ENCODE measurements at regions not wholly inside any gene's neighbourhood (a gene's known extent, or its start where the extent isn't known, plus 50 kb on each side); places are given as distances from the start of the nearest gene placed in this dataset.

DNA sequence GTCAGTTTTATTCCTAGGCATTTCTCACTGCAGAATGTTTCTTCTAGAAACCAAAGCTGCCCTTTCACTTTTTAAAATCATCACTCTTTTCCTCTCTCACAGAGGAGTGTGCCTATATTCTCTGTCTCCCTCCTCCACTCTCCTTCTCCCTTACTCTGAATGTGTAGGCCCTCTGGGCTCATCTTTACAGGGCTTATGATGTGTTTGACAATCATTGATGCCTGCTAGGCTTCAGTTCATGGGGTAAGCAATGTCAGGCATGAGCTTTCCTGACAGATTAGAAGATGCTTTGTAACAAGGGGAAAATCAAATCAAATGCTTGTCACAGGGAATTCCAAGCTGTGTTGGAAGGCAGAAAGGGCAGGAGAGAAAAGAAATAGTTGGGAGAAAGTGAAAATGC is 742.9 kb downstream of the SORCS3 start:
- Mint-ChIP-seq H3K27me3 (ENCODE audit: low read depth) (no peaks in the 10 kb centered on the region; the same call in 1 of the 2 replicates), H3K27ac (no peak overlapping the region), H3K4me1 (peaks cover 12% of the 10 kb centered on the region), H3K9me3 (peaks cover 3% of the 10 kb centered on the region), H3K4me3 (no peak overlapping the region), H3K36me3 (no peaks in the 10 kb centered on the region)
- TF ChIP-seq, protein P1, sequence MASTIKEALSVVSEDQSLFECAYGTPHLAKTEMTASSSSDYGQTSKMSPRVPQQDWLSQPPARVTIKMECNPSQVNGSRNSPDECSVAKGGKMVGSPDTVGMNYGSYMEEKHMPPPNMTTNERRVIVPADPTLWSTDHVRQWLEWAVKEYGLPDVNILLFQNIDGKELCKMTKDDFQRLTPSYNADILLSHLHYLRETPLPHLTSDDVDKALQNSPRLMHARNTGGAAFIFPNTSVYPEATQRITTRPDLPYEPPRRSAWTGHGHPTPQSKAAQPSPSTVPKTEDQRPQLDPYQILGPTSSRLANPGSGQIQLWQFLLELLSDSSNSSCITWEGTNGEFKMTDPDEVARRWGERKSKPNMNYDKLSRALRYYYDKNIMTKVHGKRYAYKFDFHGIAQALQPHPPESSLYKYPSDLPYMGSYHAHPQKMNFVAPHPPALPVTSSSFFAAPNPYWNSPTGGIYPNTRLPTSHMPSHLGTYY (CRISPR knock-in tag; IDR thresholded peaks at IDR 0.05), result no peak
- TF ChIP-seq JUN (CRISPR knock-in tag; IDR thresholded peaks at IDR 0.05) (no peak), NR2C2 (CRISPR knock-in tag; IDR thresholded peaks at IDR 0.05) (no peak), ZNF138 (CRISPR knock-in tag; conservative IDR thresholded peaks at IDR 0.05) (no peak), MYBL2 (CRISPR knock-in tag; IDR thresholded peaks at IDR 0.05) (no peak), TEAD4 (CRISPR knock-in tag; IDR thresholded peaks at IDR 0.05) (no peak), IRF2 (CRISPR knock-in tag; IDR thresholded peaks at IDR 0.05; ENCODE audit: borderline replicate concordance, low read depth) (no peak), ELF4 (CRISPR knock-in tag; IDR thresholded peaks at IDR 0.05; ENCODE audit: low read depth) (no peak), OVOL2 (CRISPR knock-in tag; IDR thresholded peaks at IDR 0.05; ENCODE audit: borderline replicate concordance) (no peak), SMAD4 (CRISPR knock-in tag; IDR thresholded peaks at IDR 0.05) (no peak), CREM (CRISPR knock-in tag; IDR thresholded peaks at IDR 0.05) (no peak)
- TF ChIP-seq, protein P2, sequence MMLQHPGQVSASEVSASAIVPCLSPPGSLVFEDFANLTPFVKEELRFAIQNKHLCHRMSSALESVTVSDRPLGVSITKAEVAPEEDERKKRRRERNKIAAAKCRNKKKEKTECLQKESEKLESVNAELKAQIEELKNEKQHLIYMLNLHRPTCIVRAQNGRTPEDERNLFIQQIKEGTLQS (CRISPR knock-in tag; conservative IDR thresholded peaks at IDR 0.05), result no peak
- TF ChIP-seq, protein P3, sequence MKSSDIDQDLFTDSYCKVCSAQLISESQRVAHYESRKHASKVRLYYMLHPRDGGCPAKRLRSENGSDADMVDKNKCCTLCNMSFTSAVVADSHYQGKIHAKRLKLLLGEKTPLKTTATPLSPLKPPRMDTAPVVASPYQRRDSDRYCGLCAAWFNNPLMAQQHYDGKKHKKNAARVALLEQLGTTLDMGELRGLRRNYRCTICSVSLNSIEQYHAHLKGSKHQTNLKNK (CRISPR knock-in tag; IDR thresholded peaks at IDR 0.05), result no peak
- TF ChIP-seq, protein P4, sequence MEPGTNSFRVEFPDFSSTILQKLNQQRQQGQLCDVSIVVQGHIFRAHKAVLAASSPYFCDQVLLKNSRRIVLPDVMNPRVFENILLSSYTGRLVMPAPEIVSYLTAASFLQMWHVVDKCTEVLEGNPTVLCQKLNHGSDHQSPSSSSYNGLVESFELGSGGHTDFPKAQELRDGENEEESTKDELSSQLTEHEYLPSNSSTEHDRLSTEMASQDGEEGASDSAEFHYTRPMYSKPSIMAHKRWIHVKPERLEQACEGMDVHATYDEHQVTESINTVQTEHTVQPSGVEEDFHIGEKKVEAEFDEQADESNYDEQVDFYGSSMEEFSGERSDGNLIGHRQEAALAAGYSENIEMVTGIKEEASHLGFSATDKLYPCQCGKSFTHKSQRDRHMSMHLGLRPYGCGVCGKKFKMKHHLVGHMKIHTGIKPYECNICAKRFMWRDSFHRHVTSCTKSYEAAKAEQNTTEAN (CRISPR knock-in tag; IDR thresholded peaks at IDR 0.05), result no peak
- ATAC-seq (no peak), DNase-seq (ENCODE audit: low spot score) (no peak)
- ChIA-PET CTCF (no interaction called here), POLR2A (no interaction called here)

DNA sequence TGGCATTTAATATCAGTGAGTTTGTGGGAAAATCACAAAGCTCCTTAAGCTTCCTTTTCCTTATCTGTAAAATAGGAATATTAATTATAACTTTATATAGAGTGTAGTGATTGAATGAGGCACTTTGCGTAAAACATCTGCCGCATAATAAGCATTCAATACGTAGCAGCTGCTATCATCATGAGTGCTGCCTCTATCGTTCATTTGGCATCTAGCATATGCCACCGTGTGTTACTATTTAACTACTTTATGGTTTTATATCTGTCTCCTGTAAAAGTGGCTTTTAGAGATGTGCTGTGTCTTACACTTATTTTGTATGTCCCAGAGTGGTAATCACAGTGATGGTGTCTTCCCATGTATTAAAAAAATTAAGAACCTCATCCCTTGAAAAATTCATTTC is 729.6 kb downstream of the SORCS3 start:
- CTCF ChIA-PET, result no interaction called here
- H3K27ac Mint-ChIP-seq, result no peak overlapping the region
- H3K4me3 Mint-ChIP-seq, result no peak overlapping the region
- no peaks in the 10 kb centered on the region for H3K27me3 Mint-ChIP-seq (ENCODE audit: low read depth)
- POLR2A ChIA-PET, result no interaction called here
- ATAC-seq, result no peak
- 0 out of 2 replicates have a peak, but pooled peaks cover 4% of the 10 kb centered on the region for H3K4me1 Mint-ChIP-seq
- no peaks in the 10 kb centered on the region for H3K36me3 Mint-ChIP-seq
- DNase-seq (ENCODE audit: low spot score), result no peak
- peaks cover 10% of the 10 kb centered on the region for H3K9me3 Mint-ChIP-seq
- TF ChIP-seq ETV6 (CRISPR knock-in tag; IDR thresholded peaks at IDR 0.05) (no peak), SMAD4 (CRISPR knock-in tag; IDR thresholded peaks at IDR 0.05) (no peak), ELF4 (CRISPR knock-in tag; IDR thresholded peaks at IDR 0.05; ENCODE audit: low read depth) (no peak)
- TF ChIP-seq, protein P5, sequence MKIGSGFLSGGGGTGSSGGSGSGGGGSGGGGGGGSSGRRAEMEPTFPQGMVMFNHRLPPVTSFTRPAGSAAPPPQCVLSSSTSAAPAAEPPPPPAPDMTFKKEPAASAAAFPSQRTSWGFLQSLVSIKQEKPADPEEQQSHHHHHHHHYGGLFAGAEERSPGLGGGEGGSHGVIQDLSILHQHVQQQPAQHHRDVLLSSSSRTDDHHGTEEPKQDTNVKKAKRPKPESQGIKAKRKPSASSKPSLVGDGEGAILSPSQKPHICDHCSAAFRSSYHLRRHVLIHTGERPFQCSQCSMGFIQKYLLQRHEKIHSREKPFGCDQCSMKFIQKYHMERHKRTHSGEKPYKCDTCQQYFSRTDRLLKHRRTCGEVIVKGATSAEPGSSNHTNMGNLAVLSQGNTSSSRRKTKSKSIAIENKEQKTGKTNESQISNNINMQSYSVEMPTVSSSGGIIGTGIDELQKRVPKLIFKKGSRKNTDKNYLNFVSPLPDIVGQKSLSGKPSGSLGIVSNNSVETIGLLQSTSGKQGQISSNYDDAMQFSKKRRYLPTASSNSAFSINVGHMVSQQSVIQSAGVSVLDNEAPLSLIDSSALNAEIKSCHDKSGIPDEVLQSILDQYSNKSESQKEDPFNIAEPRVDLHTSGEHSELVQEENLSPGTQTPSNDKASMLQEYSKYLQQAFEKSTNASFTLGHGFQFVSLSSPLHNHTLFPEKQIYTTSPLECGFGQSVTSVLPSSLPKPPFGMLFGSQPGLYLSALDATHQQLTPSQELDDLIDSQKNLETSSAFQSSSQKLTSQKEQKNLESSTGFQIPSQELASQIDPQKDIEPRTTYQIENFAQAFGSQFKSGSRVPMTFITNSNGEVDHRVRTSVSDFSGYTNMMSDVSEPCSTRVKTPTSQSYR (CRISPR knock-in tag; IDR thresholded peaks at IDR 0.05), result no peak
- TF ChIP-seq, protein P6, sequence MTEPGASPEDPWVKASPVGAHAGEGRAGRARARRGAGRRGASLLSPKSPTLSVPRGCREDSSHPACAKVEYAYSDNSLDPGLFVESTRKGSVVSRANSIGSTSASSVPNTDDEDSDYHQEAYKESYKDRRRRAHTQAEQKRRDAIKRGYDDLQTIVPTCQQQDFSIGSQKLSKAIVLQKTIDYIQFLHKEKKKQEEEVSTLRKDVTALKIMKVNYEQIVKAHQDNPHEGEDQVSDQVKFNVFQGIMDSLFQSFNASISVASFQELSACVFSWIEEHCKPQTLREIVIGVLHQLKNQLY (CRISPR knock-in tag; IDR thresholded peaks at IDR 0.05), result no peak
- TF ChIP-seq, protein P7, sequence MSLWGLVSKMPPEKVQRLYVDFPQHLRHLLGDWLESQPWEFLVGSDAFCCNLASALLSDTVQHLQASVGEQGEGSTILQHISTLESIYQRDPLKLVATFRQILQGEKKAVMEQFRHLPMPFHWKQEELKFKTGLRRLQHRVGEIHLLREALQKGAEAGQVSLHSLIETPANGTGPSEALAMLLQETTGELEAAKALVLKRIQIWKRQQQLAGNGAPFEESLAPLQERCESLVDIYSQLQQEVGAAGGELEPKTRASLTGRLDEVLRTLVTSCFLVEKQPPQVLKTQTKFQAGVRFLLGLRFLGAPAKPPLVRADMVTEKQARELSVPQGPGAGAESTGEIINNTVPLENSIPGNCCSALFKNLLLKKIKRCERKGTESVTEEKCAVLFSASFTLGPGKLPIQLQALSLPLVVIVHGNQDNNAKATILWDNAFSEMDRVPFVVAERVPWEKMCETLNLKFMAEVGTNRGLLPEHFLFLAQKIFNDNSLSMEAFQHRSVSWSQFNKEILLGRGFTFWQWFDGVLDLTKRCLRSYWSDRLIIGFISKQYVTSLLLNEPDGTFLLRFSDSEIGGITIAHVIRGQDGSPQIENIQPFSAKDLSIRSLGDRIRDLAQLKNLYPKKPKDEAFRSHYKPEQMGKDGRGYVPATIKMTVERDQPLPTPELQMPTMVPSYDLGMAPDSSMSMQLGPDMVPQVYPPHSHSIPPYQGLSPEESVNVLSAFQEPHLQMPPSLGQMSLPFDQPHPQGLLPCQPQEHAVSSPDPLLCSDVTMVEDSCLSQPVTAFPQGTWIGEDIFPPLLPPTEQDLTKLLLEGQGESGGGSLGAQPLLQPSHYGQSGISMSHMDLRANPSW (CRISPR knock-in tag; conservative IDR thresholded peaks at IDR 0.05; ENCODE audit: low read depth), result no peak
- TF ChIP-seq, protein P8, sequence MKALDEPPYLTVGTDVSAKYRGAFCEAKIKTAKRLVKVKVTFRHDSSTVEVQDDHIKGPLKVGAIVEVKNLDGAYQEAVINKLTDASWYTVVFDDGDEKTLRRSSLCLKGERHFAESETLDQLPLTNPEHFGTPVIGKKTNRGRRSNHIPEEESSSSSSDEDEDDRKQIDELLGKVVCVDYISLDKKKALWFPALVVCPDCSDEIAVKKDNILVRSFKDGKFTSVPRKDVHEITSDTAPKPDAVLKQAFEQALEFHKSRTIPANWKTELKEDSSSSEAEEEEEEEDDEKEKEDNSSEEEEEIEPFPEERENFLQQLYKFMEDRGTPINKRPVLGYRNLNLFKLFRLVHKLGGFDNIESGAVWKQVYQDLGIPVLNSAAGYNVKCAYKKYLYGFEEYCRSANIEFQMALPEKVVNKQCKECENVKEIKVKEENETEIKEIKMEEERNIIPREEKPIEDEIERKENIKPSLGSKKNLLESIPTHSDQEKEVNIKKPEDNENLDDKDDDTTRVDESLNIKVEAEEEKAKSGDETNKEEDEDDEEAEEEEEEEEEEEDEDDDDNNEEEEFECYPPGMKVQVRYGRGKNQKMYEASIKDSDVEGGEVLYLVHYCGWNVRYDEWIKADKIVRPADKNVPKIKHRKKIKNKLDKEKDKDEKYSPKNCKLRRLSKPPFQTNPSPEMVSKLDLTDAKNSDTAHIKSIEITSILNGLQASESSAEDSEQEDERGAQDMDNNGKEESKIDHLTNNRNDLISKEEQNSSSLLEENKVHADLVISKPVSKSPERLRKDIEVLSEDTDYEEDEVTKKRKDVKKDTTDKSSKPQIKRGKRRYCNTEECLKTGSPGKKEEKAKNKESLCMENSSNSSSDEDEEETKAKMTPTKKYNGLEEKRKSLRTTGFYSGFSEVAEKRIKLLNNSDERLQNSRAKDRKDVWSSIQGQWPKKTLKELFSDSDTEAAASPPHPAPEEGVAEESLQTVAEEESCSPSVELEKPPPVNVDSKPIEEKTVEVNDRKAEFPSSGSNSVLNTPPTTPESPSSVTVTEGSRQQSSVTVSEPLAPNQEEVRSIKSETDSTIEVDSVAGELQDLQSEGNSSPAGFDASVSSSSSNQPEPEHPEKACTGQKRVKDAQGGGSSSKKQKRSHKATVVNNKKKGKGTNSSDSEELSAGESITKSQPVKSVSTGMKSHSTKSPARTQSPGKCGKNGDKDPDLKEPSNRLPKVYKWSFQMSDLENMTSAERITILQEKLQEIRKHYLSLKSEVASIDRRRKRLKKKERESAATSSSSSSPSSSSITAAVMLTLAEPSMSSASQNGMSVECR (CRISPR knock-in tag; IDR thresholded peaks at IDR 0.05; ENCODE audit: borderline replicate concordance), result no peak
- TF ChIP-seq, protein P9, sequence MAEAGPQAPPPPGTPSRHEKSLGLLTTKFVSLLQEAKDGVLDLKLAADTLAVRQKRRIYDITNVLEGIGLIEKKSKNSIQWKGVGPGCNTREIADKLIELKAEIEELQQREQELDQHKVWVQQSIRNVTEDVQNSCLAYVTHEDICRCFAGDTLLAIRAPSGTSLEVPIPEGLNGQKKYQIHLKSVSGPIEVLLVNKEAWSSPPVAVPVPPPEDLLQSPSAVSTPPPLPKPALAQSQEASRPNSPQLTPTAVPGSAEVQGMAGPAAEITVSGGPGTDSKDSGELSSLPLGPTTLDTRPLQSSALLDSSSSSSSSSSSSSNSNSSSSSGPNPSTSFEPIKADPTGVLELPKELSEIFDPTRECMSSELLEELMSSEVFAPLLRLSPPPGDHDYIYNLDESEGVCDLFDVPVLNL (CRISPR knock-in tag; IDR thresholded peaks at IDR 0.05; ENCODE audit: borderline replicate concordance, low read depth), result no peak
